Kidney epithelial cell (primary cell): ENCODE measurements at regions not wholly inside any gene's neighbourhood (a gene's known extent, or its start where the extent isn't known, plus 50 kb on each side); places are given as distances from the start of the nearest gene placed in this dataset.

Experiments
- DNase-seq: peaks from one replicate; pipeline ENCODE4 v3.0.0-alpha.2; 2010; ENCODE audit warnings: low read depth
- H3K27me3 ChIP-seq: 2 replicates; pipeline ENCODE4 v1.6.0; 2011; ENCODE audit warnings: low read length; ENCODE audit not compliant: control insufficient read depth, insufficient read depth
- H3K36me3 ChIP-seq: 2 replicates; pipeline ENCODE4 v1.5.1; 2011; ENCODE audit warnings: low read length; ENCODE audit not compliant: control insufficient read depth, insufficient read depth
- H3K4me3 ChIP-seq: 2 replicates; pipeline ENCODE4 v1.5.1; 2011; ENCODE audit warnings: low read depth, mild to moderate bottlenecking, control low read depth, low read length
- CTCF ChIP-seq: IDR thresholded peaks from 2 replicates; pipeline ENCODE4 v1.5.1; 2011; ENCODE audit warnings: mild to moderate bottlenecking, moderate library complexity, low read length, control low read depth, inconsistent platforms; ENCODE audit not compliant: insufficient read depth, poor library complexity, severe bottlenecking

GRCh38 chr1:234533975-234534876 is 55.2 kb upstream of the TARBP1 start:
- Histone ChIP-seq H3K4me3 (no peak overlapping the region), H3K36me3 (no peaks in the 10 kb centered on the region), H3K27me3 (no peaks in the 10 kb centered on the region)
- TF ChIP-seq CTCF, result no peak
- no peak for DNase-seq

GRCh38 chr1:234533034-234533891 is 54.3 kb upstream of the TARBP1 start:
- Histone ChIP-seq H3K27me3 (no peaks in the 10 kb centered on the region), H3K4me3 (no peak overlapping the region), H3K36me3 (no peaks in the 10 kb centered on the region)
- DNase-seq, result peak; percentile 77
- TF ChIP-seq CTCF, result no peak

GRCh38 chr1:234532503-234532922 is 53.5 kb upstream of the TARBP1 start:
- H3K27me3 ChIP-seq, result no peaks in the 10 kb centered on the region
- no peaks in the 10 kb centered on the region for H3K36me3 ChIP-seq
- DNase-seq, result no peak
- H3K4me3 ChIP-seq, result no peak overlapping the region
- TF ChIP-seq CTCF, result no peak

- DNase-seq, result no peak
- Histone ChIP-seq H3K27me3 (no peaks in the 10 kb centered on the region), H3K4me3 (no peak overlapping the region), H3K36me3 (no peaks in the 10 kb centered on the region)
- no peak for TF ChIP-seq CTCF
Observed at GRCh38 chr1:234531151-234531635, 52.2 kb upstream of the TARBP1 start.

GRCh38 chr1:234530672-234531071 is 51.7 kb upstream of the TARBP1 start:
- H3K4me3 ChIP-seq, result no peak overlapping the region
- TF ChIP-seq CTCF, result no peak
- no peaks in the 10 kb centered on the region for H3K27me3 ChIP-seq
- no peak for DNase-seq
- no peaks in the 10 kb centered on the region for H3K36me3 ChIP-seq
